ENCODE measurements at regions not wholly inside any gene's neighbourhood (a gene's known extent, or its start where the extent isn't known, plus 50 kb on each side); places are given as distances from the start of the nearest gene placed in this dataset.

DNA sequence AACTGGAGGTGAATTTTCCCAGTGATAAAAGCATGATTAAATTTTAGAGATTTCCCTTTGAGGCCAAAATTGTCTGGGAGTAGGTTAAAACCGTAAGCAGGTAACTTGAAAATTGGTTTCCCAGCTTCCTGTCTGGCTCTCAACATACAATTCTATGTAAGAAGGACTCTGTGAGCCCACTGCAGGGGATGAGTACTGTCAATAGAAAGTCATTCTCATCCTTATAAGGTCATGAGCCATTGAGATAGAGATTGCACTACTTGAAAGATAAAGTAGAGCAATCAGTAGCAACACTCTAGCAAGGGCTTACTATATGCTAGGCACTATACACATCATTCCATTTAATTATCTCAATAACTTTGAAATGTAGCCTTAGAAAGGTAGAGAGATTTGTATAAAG is 225.6 kb upstream of the HMGA2 start:
- no peak for DNase-seq

- DNase-seq = no peak
Measured at GRCh38 chr12:65602253-65602609, 222.1 kb upstream of the HMGA2 start.

GRCh38 chr12:65602610-65603295 is 221.5 kb upstream of the HMGA2 start:
- peak; percentile 96 for DNase-seq

- DNase-seq = peak; percentile 97
Measured at GRCh38 chr12:65603438-65604351, 220.6 kb upstream of the HMGA2 start.

DNA sequence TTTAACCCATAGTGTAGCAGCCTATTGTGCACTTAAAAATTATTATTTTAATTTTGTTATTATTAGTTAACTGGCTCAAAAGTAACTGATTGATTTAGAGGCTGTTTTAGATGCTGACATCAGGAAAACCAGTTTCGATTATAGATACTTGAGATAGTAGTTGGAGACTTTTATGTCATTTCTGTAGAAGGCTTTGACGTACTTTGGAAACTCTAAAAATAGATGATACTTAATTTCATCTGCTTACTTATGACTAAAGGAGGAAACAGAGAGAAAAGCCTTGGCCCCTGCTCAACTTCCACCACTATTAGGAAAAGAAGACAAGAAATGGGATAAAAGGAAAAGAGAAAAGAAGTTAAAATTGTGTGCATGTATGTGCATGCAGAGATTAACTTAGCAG is 219.3 kb upstream of the HMGA2 start:
- DNase-seq = peak; percentile 63

DNA sequence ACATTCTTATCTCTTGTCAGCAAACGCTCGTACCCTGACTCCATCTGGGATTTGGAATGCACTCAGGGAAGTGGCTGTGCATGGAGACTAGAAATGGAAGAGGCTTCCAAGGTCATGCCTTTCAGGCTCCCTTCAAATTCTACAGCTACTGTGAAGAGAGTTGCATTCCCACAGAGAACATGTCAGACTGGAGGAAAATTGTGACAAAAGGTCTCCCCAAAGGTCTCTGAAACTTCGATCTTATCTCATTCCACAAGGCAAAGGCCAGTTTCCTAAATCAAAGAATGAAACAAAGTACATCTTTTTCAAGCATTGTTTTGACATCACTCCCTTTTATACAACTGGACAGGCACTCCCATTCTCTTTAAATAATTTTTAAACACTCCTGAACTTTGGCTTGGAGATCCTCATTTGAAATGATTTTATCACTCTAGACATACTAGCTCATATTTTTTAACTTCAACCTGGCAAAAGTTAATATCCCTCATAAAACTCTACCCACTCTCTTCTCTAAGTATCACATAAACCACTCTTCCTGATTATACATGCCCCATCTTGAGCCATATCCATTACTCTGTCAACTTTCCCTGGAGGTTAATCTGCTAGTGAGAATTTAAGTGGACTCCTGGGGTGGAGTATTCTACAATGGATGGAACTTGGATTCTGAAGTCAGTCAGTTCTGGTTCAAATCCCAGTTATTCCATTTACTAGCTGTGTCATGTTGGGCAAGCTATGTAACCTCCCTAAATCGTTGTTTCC is 218.1 kb upstream of the HMGA2 start:
- no peak for DNase-seq

DNA sequence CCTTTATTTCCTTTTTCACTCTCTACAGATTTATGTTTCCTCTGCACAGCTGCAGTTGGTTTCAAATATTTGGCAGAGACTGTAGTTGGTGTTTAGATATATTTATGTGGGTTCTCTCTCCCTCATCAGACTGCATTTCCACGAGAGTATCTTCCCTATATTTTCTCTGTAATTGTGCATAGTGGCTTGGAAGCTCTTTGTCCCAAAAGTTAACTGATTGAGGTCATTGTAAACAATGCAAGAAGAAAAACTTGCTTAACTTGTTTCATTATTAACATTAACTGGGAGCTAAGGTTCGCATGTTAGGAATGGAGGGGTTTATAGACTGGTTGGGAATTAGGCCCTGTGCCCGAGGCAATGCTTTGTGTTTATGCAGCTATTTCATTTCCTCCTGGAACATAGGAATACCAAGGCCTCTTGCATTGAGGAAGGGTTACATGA is 216.9 kb upstream of the HMGA2 start:
- DNase-seq = peak; percentile 71

DNA sequence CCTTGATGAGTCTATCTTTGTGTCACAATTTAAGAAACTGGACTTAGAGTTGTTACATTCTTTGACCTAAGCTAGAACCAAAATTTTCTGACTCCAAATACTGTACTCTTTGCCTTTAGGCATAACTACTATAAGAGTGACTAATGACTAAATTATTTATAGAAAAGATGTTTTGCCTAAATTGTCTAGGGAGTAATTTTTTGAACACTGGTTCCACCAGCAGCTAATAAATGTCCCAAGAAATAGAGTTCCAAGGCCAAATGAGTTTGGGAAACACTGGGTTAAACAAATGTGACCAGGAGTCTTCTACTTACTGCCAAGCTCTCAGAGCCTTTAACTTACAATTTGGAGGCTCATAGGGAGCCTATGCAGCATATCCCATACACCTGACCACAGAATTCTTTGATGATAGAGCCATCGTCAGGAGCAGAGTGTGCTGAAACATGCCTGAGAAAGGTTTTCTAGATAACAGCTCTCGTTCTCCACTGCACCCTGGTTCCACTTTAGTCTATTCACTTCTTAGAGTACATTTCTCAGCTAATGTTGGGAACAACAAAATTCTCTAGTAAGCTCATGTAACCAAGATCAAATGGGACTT is 215.9 kb upstream of the HMGA2 start:
- DNase-seq = peak; percentile 42

DNA sequence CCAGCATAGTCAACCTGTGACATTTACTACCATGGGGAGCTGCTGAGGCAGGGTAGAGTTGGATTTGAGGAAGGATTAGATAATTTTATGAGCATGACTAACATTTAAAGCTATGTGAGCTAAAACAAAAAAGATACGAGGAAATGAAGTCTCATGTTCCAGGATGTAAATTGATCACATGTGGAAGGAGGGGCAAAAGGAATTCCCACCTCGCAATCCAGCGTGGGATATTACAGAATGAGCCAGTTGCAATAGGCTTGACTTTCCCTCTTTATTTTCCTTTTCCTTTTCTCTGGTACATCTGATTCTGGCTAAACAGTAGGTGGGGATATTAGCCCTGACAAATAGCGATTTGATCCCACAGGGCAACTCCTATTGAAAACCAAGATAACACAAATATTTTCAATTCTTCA is 214.9 kb upstream of the HMGA2 start:
- peak; percentile 97 for DNase-seq

- DNase-seq = no peak
Measured at GRCh38 chr12:65611396-65611795, 212.9 kb upstream of the HMGA2 start.

GRCh38 chr12:65612440-65612839 is 211.8 kb upstream of the HMGA2 start:
- peak; percentile 88 for DNase-seq

- DNase-seq = no peak
Measured at GRCh38 chr12:65613692-65614091, 210.6 kb upstream of the HMGA2 start.

GRCh38 chr12:65614259-65614889 is 209.9 kb upstream of the HMGA2 start:
- no peak for DNase-seq

DNA sequence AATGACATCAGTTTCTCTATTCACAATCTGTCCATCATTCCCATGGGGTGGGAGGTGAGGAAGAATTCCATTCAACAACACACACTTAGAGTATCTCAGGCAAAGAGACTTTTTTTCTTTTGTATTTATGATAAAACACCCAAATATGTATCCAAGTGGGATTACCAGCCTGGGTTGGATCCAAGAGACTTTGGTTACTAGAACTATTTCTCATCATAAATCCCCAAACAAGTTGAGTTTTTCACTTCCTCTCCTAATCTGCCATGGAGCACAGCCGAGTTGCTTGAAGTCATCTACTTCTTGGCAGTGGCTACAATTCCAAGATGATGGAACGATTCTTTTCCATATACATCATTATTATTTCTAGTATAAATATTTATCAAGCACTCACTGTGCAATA is 209.2 kb upstream of the HMGA2 start:
- peak; percentile 99 for DNase-seq

DNA sequence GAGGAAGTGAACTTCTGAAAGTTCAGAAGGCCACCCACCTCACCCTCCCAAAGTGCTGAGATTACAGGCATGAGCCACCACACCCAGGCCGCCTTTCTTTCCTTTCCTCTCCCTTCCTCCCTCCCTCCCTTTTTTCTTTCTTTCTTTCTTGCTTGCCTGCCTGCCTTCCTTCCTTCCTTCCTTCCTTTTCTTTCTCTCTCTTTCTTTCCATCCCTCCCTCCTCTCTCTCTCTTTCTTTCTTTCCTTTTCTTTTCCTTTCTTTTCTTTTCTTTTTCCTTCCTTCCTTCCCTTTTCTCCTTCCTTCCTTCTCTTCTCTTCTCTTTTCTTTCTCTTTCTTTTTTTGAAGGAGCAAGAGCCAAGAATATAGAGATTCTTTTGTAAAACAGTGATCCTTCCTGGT is 208.3 kb upstream of the HMGA2 start:
- DNase-seq = no peak

GRCh38 chr12:65618588-65618987 is 205.7 kb upstream of the HMGA2 start:
- no peak for DNase-seq

GRCh38 chr12:65619018-65619417 is 205.3 kb upstream of the HMGA2 start:
- no peak for DNase-seq

- DNase-seq = peak; percentile 53
Measured at GRCh38 chr12:65620046-65620445, 204.2 kb upstream of the HMGA2 start.

GRCh38 chr12:65622056-65622455 is 202.2 kb upstream of the HMGA2 start:
- DNase-seq = no peak

DNA sequence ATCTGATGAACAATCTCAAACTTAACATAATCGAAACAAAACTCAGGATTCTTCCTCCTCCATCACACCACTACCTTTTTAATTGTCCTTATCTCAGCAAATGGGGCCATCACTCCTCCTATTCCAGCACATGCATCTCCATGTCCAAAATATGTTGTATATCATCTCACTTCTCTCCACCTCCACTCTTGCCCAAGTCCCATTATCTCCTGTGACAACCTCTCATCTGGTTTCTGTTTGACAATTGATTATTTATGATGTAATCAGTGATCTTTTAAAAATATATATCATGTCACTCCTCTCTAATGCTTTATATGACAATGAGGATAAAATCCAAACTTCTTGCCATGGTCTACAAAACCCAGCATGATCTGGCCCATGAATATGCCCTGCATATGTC is 200.8 kb upstream of the HMGA2 start:
- no peak for DNase-seq

DNA sequence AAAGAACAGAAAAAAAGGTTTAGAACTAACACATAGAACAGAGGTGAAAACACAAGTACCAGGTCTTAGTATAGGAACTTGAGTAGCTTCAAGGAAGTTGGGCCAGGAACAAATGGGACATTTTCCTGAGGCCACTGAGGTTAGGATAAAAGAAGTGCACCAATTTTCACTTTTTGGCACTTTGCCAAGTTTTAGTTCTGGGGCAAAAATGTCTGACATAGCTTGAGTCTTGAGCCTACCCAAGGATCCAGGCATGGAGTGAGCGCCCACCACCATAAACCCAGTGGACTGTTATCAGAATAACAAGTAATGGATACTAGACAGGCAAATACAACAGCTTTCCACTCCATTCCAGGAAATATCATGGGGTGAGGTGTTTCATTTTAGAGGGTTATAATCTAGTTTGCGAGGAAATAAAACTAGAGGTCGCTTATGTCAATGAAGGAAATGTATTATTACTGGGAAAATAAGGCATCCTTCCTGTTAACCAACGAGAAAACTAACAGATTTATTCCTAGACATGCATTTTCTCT is 199.7 kb upstream of the HMGA2 start:
- no peak for DNase-seq

GRCh38 chr12:65628061-65628460 is 196.2 kb upstream of the HMGA2 start:
- no peak for DNase-seq
